DMS153 treated with DMSO at 0.1 percent for 48 hours (cell line): ENCODE measurements at regions not wholly inside any gene's neighbourhood (a gene's known extent, or its start where the extent isn't known, plus 50 kb on each side); places are given as distances from the start of the nearest gene placed in this dataset.
"Not testable (repeated sequence)": the region's sequence is repeated elsewhere in the genome, so short reads cannot be mapped to it uniquely, and the experiment has no call there.

Experiments
- DNase-seq: peaks from one replicate; lab custom pipeline; 2025; ENCODE audit not compliant: unreplicated experiment; lab: John Stamatoyannopoulos, UW

- DNase-seq: no peak
These were observed 280.4 kb upstream of the ANXA10 start for GRCh38 chr4:167811958-167812357.

DNA sequence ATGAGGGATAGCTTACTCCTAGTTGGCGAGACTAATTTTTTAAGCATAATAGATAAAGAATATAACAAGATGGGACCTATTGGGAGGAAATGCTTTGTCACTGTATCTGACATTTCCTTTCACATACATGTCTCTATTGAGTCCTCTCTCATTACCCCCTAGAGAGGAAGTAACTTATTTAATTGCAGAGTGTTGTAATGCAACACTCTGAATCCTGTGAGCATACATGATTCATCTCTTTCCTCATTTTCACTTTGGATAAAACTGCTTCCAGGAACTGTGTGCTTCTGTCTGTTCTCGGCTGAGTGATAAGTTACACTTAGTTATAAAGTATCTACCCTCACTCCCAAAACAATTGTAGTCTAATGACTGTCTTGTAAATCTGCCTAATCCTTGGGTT is 266.1 kb upstream of the ANXA10 start:
- DNase-seq: no peak

GRCh38 chr4:167831855-167832254 is 260.5 kb upstream of the ANXA10 start:
- no peak for DNase-seq

- DNase-seq: no peak
These were observed 253.7 kb upstream of the ANXA10 start for GRCh38 chr4:167838686-167839085.

DNA sequence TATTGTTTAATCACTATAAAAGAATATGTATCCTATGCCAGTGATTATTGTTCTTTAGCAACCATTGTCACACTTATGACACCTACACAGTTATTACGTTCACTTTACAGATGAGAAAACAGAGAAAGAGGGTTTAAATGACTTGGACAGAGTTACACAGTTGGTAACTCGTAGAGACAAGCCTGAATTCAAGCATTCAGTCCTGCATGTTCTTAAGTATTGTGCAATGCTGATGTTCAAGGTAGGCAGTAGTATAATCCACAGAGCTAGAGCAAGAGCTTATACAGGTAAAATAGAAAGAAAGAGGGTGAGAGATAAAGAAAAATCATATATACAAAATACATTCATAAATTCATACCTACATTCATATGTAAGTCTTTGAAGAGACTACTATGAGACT is 249.8 kb upstream of the ANXA10 start:
- no peak for DNase-seq

DNA sequence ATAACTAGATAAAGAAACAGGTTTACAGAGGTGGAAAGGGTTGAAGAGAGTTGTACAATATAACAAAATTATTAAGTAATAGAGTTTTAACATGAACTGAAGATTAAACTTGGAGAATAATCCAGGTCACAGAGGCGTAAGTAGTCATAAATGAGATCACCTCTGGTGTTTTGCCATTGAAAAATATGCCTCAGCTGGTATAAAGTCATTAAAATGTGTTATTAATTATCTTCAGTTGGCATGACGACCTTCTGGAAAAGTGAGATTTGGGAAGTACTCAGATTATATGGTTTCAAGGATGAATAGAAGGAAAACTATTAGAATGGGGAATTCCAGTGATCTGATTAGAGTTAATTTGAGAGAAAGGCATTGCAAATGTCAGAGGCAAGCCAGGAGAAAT is 237.5 kb upstream of the ANXA10 start:
- DNase-seq: no peak

- DNase-seq: not testable (repeated sequence)
These were observed 234.2 kb upstream of the ANXA10 start for GRCh38 chr4:167858127-167858526.

GRCh38 chr4:167867191-167867590 is 225.1 kb upstream of the ANXA10 start:
- DNase-seq: no peak

DNA sequence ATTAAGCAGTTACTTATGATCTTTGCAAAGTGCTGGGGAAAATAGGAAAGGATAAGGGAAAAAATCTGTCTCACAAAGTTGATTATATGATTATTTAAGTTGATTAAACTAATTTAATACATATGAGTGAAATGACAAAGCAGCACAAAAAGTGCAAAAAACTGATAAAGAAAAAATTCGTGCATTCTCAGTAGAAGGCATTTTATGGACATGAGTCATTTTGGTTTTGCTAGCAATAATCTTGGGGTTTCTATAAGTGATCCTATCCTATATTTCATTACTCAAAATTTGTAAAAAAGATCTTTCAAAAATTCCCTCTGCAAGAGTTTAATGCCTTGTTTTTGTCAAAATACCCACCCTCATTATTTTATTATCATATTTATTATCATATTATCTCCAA is 224.2 kb upstream of the ANXA10 start:
- DNase-seq: no peak

GRCh38 chr4:167873496-167873895 is 218.8 kb upstream of the ANXA10 start:
- no peak for DNase-seq

- DNase-seq: not testable (repeated sequence)
These were observed 216.2 kb upstream of the ANXA10 start for GRCh38 chr4:167876091-167876490.

GRCh38 chr4:167877826-167878225 is 214.5 kb upstream of the ANXA10 start:
- DNase-seq: not testable (repeated sequence)

DNA sequence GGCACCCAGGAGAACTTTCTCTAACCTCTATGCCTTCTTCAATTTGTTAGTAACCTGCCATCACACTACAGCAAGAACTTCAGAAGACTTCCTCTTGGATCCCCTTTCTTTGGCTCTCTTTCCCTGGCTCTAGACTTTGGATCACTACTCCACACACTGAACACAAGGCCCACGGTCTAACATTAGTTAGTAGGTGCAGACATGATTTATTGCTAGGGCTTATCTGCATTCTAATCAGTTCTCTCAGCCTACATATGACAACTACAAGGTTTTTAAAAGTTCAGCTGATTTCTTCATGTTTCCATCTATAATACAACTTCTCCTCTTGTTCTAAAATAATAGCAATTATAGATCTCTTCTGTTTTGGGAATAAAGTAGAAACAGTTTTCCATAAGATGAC is 209.1 kb upstream of the ANXA10 start:
- DNase-seq: no peak

- DNase-seq: no peak
These were observed 207.3 kb upstream of the ANXA10 start for GRCh38 chr4:167885071-167885470.

DNA sequence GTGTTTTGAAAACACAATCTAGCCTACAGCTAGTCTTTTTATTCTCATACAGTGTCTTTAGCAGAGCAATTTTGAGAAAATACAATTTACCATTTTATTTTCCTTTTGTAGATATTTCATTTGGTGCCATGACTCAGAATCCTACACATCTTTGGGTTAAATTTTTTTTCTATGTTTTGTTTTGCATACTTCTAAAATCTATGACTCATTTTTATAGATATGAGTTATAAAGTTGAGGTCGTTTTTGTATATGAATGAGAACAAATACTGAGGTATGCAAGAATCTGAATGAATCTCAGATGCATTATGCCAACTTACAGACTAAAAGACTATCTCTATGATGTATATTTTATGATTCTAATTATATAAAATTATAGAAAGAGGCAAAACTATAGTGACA is 206.5 kb upstream of the ANXA10 start:
- DNase-seq: no peak

- no peak for DNase-seq
These were observed 204.6 kb upstream of the ANXA10 start for GRCh38 chr4:167887726-167888125.

GRCh38 chr4:167890226-167890625 is 202.1 kb upstream of the ANXA10 start:
- DNase-seq: no peak

GRCh38 chr4:167893531-167893930 is 198.8 kb upstream of the ANXA10 start:
- DNase-seq: no peak

- not testable (repeated sequence) for DNase-seq
These were observed 196.1 kb upstream of the ANXA10 start for GRCh38 chr4:167896260-167896659.

- DNase-seq: peak; percentile 12
These were observed 195.2 kb upstream of the ANXA10 start for GRCh38 chr4:167897116-167897515.

DNA sequence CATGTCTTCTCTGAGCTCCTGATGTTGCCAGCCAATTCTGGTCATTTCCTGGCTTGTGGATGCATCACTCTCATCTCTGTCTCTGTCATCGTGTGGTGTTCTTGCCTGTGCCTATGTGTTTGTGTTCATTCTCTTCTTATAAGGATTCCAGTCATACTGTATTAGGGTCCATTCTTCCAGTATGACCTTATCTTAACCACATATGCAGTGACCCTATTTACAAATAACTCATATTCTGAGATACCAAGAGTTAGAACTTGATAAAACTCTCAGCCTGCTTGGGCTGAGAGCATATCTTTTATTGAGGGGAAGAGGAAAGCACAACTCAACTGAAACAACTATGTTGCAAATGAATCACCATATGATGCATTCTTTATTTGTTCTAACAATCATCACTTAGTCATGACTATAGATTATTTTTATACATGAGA is 189.0 kb upstream of the ANXA10 start:
- no peak for DNase-seq

DNA sequence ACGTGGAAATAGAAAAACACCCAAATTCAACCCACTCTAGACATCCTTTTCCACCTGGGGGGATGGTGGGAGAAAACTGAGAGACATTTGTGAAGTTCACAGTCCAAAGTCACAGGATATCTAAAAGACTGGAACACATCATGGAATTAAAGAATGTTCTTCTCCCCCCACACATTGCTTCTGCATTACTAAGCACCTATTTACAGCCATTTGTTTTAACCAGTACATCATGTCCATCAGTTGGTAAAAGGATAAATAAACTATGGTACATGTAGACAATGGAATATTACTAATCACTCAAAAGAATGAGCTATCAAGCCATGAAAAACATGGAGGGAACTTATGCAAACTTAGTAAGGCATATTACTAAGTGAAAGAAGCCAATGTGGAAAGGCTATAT is 185.5 kb upstream of the ANXA10 start:
- no peak for DNase-seq

GRCh38 chr4:167908816-167909215 is 183.5 kb upstream of the ANXA10 start:
- no peak for DNase-seq

- not testable (repeated sequence) for DNase-seq
These were observed 179.8 kb upstream of the ANXA10 start for GRCh38 chr4:167912535-167912934.
